GM12801 (cell line): ENCODE measurements at regions not wholly inside any gene's neighbourhood (a gene's known extent, or its start where the extent isn't known, plus 50 kb on each side); places are given as distances from the start of the nearest gene placed in this dataset.

Experiments
- CTCF ChIP-seq: IDR thresholded peaks from one replicate; pipeline ENCODE4 v1.5.1; 2011; ENCODE audit warnings: control low read depth; ENCODE audit not compliant: insufficient read length; ENCODE audit errors: extremely low read depth

GRCh38 chr17:79258843-79259242, 184.2 kb downstream of the ENGASE start:
- no peak for TF ChIP-seq CTCF

DNA sequence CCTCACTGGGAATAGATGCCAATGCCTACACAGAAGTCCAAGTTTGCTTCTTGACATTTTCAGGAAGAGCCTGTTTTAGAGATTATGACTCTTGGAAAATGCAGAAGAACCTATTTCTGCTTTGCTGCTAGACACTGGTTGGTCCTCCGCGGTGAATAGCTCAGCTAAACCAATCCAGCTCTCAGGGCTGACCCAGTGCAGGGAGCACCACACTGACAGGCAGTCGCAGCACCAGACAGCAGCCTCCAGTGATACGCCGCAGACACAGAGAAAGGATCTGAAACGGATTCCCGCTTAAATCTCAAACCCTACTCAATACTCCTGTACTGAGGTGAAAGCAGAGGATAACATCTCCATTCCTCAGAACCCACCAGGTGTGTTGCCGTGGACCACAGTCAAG, 183.4 kb downstream of the ENGASE start:
- TF ChIP-seq CTCF: no peak

- TF ChIP-seq CTCF: no peak
Measured at GRCh38 chr17:79255926-79256585, 181.4 kb downstream of the ENGASE start.

- no peak for TF ChIP-seq CTCF
Measured at GRCh38 chr17:79255456-79255855, 180.8 kb downstream of the ENGASE start.

DNA sequence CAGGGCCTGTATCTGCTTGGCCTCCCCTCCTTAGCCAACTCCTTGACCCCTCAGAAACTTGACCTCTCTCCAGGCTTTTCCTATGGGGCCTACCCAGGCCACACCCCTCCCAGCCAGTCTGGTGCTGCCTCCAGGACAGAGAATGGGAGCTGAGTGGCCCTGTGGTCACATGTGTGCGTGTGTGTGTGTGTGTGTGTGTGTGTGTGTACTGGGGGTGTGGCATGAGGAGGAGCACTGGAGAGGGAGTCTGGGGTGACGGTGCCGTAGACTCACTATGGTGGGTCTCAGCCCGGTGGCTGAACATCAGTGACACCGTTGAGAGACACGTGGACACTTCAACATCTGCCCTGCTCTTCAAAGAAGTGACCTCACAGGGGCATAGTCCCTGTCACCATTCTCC, 180.4 kb downstream of the ENGASE start:
- TF ChIP-seq CTCF: no peak

DNA sequence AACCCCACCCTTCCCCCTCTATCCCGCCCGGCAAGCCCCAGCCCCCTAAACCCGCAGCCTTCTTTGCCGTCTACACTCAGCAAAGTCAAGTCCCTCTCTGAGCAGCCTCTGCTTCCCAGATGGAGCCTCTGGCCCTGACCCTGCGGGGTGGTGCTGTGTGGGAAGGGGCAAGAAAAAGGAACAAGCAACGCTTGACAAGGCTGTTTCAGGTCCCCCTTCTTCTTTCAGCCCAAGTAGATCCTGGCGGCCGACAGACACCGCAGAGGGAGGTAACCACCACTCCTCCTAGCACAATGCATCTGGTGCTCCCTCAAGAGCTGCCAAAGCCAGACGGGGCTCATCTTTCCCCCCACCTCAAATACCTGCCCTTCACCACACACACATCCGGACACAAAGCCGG, 178.3 kb downstream of the ENGASE start:
- no peak for TF ChIP-seq CTCF

DNA sequence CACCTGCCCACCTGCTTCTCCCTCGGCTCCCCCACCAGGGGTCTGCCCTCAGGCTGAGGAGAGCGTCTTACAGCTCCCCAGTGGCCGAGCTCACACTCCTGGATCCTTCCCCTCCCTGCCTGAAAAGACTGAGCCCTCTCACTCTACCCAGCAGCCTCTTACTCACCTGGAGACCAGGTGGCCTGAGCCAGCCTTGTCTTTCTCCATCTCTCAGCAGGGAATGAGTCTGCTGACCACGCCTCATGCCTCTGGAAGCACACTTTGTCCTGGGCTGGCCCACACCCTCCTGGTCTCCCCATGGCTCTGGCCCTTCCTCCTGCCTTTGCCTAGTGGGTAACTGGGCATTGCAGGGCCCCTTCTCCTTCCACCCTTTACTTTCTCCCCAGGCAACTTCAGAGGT, 177.2 kb downstream of the ENGASE start:
- TF ChIP-seq CTCF: no peak
